ENCODE measurements at regions not wholly inside any gene's neighbourhood (a gene's known extent, or its start where the extent isn't known, plus 50 kb on each side); places are given as distances from the start of the nearest gene placed in this dataset.

GRCh38 chr7:51521694-51522312 lies 205.2 kb upstream of the COBL start:
- Histone ChIP-seq H3K27me3 (no peaks in the 10 kb centered on the region), H3K9me3 (no peaks in the 10 kb centered on the region), H3K36me3 (no peaks in the 10 kb centered on the region), H3K4me3 (no peak overlapping the region), H3K4me1 (no peaks in the 10 kb centered on the region), H3K27ac (no peak overlapping the region)
- intact Hi-C loops (cut with DNase I) = no loop called here
- WGBS, 2 donors = 73 to 81% methylated on average over 6 of the region's 6 CpGs
- no peak for TF ChIP-seq CTCF (IDR thresholded peaks at IDR 0.05)
- ATAC-seq (no peak), DNase-seq (no peak)

DNA sequence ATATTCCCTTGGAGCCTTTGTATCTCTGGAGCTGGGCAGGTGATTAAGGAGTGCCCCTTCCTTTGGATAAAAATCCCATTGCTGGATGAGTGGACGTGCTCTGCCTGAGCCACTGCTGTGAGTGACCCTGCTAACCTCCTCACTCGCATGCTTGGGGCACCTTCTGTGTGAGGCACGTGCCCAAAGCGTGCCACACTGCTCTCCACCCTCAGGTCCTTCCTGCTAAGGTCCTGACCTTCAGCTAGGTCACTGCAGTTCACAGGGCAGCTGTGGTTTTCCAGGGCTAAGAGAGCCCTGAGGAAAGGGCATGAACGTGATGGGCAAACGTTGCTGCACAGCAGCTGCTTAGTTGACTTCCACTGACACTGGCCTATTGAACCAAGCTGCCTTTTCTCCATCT lies 204.4 kb upstream of the COBL start:
- ATAC-seq (no peak), DNase-seq (no peak)
- no peak for TF ChIP-seq CTCF (IDR thresholded peaks at IDR 0.05)
- Histone ChIP-seq H3K27me3 (no peaks in the 10 kb centered on the region), H3K27ac (no peak overlapping the region), H3K9me3 (no peaks in the 10 kb centered on the region), H3K4me3 (no peak overlapping the region), H3K4me1 (no peaks in the 10 kb centered on the region), H3K36me3 (no peaks in the 10 kb centered on the region)
- WGBS, 2 donors = 57 to 69% methylated on average over 6 of the region's 6 CpGs
- intact Hi-C loops (cut with DNase I) = no loop called here

GRCh38 chr7:51518646-51519045 lies 202.0 kb upstream of the COBL start:
- intact Hi-C loops (cut with DNase I) = no loop called here

GRCh38 chr7:51517187-51517586 lies 200.6 kb upstream of the COBL start:
- Histone ChIP-seq H3K4me1 (no peaks in the 10 kb centered on the region), H3K4me3 (no peak overlapping the region), H3K9me3 (peaks cover 0 to 3% (median 0%) of the 10 kb centered on the region in 11 donors), H3K27me3 (no peaks in the 10 kb centered on the region), H3K36me3 (no peaks in the 10 kb centered on the region), H3K27ac (no peak overlapping the region)
- ATAC-seq (no peak), DNase-seq (no peak)
- no peak for TF ChIP-seq CTCF (IDR thresholded peaks at IDR 0.05)
- intact Hi-C loops (cut with DNase I) = no loop called here
- WGBS, 2 donors = 68 to 75% methylated on average over 4 of the region's 4 CpGs

More at GRCh38 chr7:51518646-51519045, 202.0 kb upstream of the COBL start:
- Histone ChIP-seq H3K36me3 (no peaks in the 10 kb centered on the region), H3K4me3 (no peak overlapping the region), H3K27me3 (no peaks in the 10 kb centered on the region), H3K27ac (no peak overlapping the region), H3K4me1 (no peaks in the 10 kb centered on the region), H3K9me3 (peaks cover 0 to 3% (median 0%) of the 10 kb centered on the region in 11 donors)
- ATAC-seq (no peak), DNase-seq (no peak)
- 84 to 86% methylated on average over 4 of the region's 4 CpGs for WGBS, 2 donors
- no peak for TF ChIP-seq CTCF (IDR thresholded peaks at IDR 0.05)

Measured in heart right ventricle (tissue), 16 donors.